SK-N-MC (cell line): ENCODE measurements at regions not wholly inside any gene's neighbourhood (a gene's known extent, or its start where the extent isn't known, plus 50 kb on each side); places are given as distances from the start of the nearest gene placed in this dataset.

Source experiments
- EZH2 ChIP-seq: fragments of 200-600 bp; sonication (generic); IDR thresholded peaks from one replicate; pipeline ENCODE4 v1.6.1; 2017; ENCODE audit warnings: antibody characterized with exemption
- POLR2AphosphoS5 ChIP-seq: IDR thresholded peaks from 2 replicates; pipeline ENCODE4 v1.6.1; 2012; ENCODE audit warnings: mild to moderate bottlenecking, low read depth, low read length, borderline replicate concordance

- TF ChIP-seq POLR2AphosphoS5 (no peak), EZH2 (no peak)
These were observed 265.8 kb downstream of the MED10 start for GRCh38 chr5:6112538-6112937.
